Parathyroid adenoma (tissue), 2 donors: ENCODE measurements at regions not wholly inside any gene's neighbourhood (a gene's known extent, or its start where the extent isn't known, plus 50 kb on each side); places are given as distances from the start of the nearest gene placed in this dataset.

Source experiments
- H2AFZ ChIP-seq: fragments of 300-600 bp; sonication (generic); one replicate; pipeline ENCODE4 v1.7.0; 2017; ENCODE audit warnings: antibody characterized with exemption, mild to moderate bottlenecking
- H3K27ac ChIP-seq: fragments of 300-600 bp; sonication (generic); one replicate; pipeline ENCODE4 v1.7.0; 2017
- H3K27me3 ChIP-seq: fragments of 300-600 bp; sonication (generic); one replicate; pipeline ENCODE4 v1.7.0; 2017; ENCODE audit warnings: low read length; ENCODE audit not compliant: control insufficient read depth, insufficient read depth
- H3K36me3 ChIP-seq: fragments of 300-600 bp; sonication (generic); one replicate; pipeline ENCODE4 v1.7.0; 2017; ENCODE audit warnings: low read length; ENCODE audit not compliant: control insufficient read depth, insufficient read depth
- H3K4me1 ChIP-seq: fragments of 300-600 bp; sonication (generic); one replicate; pipeline ENCODE4 v1.7.0; 2017; ENCODE audit warnings: control low read depth
- H3K4me2 ChIP-seq: fragments of 300-600 bp; sonication (generic); one replicate; pipeline ENCODE4 v1.7.0; 2017; ENCODE audit warnings: low read length
- H3K4me3 ChIP-seq: fragments of 300-600 bp; sonication (generic); one replicate; pipeline ENCODE4 v1.7.0; 2017; ENCODE audit warnings: low read depth, low read length
- H3K79me2 ChIP-seq: fragments of 300-600 bp; sonication (generic); one replicate; pipeline ENCODE4 v1.7.0; 2017; ENCODE audit warnings: control low read depth
- H3K9ac ChIP-seq: fragments of 300-600 bp; sonication (generic); one replicate; pipeline ENCODE4 v1.7.0; 2017; ENCODE audit warnings: mild to moderate bottlenecking
- H3K9me3 ChIP-seq: fragments of 300-600 bp; sonication (generic); one replicate; pipeline ENCODE4 v1.7.0; 2017; ENCODE audit warnings: low read length; ENCODE audit not compliant: control insufficient read depth
- TF ChIP-seq, protein P1 (sequence below): fragments of 300-600 bp; sonication (generic); IDR thresholded peaks from one replicate; pipeline ENCODE4 v1.7.0; 2017; ENCODE audit warnings: antibody characterized with exemption, mild to moderate bottlenecking
- donor health status: primary hyperparathyroidism.

DNA sequence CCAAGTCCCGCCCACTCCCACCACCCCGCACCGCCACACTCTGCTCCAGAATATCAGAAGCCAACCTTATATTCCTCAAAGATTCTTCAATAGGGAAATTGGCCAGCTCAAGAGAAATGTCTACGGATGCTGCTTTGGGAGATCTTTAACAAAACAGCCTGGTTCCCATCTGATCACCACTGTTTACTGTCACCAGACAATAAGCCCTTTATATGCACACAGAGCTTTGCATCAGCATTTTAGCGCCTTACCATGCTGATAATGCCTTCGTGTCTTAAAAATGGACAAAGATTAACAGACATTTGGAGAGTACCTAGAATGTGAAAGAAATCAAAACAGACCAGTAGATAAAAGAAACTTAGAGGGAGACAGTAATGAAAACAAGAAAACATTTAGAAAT is 141.7 kb upstream of the SYT6 start:
- no peak overlapping the region for H3K4me2 ChIP-seq
- H3K4me1 ChIP-seq = no peaks in the 10 kb centered on the region
- no peak overlapping the region for H3K4me3 ChIP-seq
- H3K9ac ChIP-seq = no peak overlapping the region
- no peaks in the 10 kb centered on the region for H3K9me3 ChIP-seq
- H3K27ac ChIP-seq = no peak overlapping the region
- H3K79me2 ChIP-seq = no peaks in the 10 kb centered on the region
- no peaks in the 10 kb centered on the region for H3K27me3 ChIP-seq
- H3K36me3 ChIP-seq = no peaks in the 10 kb centered on the region
- TF ChIP-seq, protein P1, sequence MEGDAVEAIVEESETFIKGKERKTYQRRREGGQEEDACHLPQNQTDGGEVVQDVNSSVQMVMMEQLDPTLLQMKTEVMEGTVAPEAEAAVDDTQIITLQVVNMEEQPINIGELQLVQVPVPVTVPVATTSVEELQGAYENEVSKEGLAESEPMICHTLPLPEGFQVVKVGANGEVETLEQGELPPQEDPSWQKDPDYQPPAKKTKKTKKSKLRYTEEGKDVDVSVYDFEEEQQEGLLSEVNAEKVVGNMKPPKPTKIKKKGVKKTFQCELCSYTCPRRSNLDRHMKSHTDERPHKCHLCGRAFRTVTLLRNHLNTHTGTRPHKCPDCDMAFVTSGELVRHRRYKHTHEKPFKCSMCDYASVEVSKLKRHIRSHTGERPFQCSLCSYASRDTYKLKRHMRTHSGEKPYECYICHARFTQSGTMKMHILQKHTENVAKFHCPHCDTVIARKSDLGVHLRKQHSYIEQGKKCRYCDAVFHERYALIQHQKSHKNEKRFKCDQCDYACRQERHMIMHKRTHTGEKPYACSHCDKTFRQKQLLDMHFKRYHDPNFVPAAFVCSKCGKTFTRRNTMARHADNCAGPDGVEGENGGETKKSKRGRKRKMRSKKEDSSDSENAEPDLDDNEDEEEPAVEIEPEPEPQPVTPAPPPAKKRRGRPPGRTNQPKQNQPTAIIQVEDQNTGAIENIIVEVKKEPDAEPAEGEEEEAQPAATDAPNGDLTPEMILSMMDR = no peak
- no peak overlapping the region for H2AFZ ChIP-seq

DNA sequence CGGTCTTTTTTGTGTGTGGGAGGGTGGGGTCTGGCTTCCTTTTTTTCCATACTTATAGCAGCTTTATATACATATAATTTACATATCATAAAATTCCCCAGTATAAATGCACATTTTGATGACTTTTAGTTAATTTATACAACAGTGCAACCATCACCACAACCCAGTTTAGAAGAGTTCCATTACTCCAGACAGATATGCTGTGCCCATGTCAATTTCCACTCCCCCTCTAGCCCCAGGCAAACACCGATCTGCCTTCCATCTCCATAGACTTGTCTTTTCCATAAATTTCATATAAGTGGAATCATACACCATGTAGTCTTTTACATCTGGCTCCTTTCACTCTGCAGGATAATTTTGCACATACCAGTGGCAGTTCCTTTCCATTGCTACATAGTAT is 139.2 kb upstream of the SYT6 start:
- Histone ChIP-seq H2AFZ (no peak overlapping the region), H3K36me3 (no peaks in the 10 kb centered on the region), H3K9me3 (no peaks in the 10 kb centered on the region), H3K9ac (no peak overlapping the region), H3K4me2 (no peak overlapping the region), H3K79me2 (no peaks in the 10 kb centered on the region), H3K27ac (no peak overlapping the region), H3K4me3 (no peak overlapping the region), H3K4me1 (no peaks in the 10 kb centered on the region), H3K27me3 (no peaks in the 10 kb centered on the region)
- TF ChIP-seq, protein P1 = no peak

GRCh38 chr1:114292194-114292593 is 138.5 kb upstream of the SYT6 start:
- TF ChIP-seq, protein P1 = no peak
- Histone ChIP-seq H3K4me3 (no peak overlapping the region), H3K36me3 (no peaks in the 10 kb centered on the region), H3K79me2 (no peaks in the 10 kb centered on the region), H3K27ac (no peak overlapping the region), H3K27me3 (no peaks in the 10 kb centered on the region), H3K4me1 (no peaks in the 10 kb centered on the region), H2AFZ (no peak overlapping the region), H3K9me3 (no peaks in the 10 kb centered on the region), H3K4me2 (no peak overlapping the region), H3K9ac (no peak overlapping the region)

DNA sequence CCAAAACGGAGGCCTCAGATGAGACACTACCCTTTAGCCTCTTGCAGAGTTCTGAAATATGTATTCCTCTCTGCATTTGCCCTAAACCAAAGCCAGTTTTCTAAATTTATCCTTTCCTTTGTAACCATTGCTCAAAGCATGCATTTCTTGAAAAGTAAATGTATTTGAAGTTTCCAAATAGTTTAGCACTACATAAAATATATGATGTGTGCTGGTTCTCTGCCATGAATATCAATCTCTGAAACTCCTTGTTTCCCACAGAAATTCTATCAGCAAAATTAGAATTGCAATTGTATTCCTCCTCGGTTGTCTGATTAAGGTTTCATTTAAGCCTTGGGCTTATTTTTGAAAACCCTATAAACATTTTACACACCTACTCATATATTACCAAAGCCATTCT is 137.1 kb upstream of the SYT6 start:
- Histone ChIP-seq H3K4me3 (no peak overlapping the region), H3K4me1 (no peaks in the 10 kb centered on the region), H3K27me3 (no peaks in the 10 kb centered on the region), H3K27ac (no peak overlapping the region), H3K9ac (no peak overlapping the region), H2AFZ (no peak overlapping the region), H3K9me3 (no peaks in the 10 kb centered on the region), H3K4me2 (no peak overlapping the region), H3K79me2 (no peaks in the 10 kb centered on the region), H3K36me3 (no peaks in the 10 kb centered on the region)
- TF ChIP-seq, protein P1 = no peak

- Histone ChIP-seq H3K4me1 (no peaks in the 10 kb centered on the region), H3K4me3 (no peak overlapping the region), H3K27ac (no peak overlapping the region), H3K36me3 (no peaks in the 10 kb centered on the region), H3K9ac (no peak overlapping the region), H3K79me2 (no peaks in the 10 kb centered on the region), H3K27me3 (no peaks in the 10 kb centered on the region), H3K9me3 (no peaks in the 10 kb centered on the region), H2AFZ (no peak overlapping the region), H3K4me2 (no peak overlapping the region)
- TF ChIP-seq, protein P1 = no peak
Observed at GRCh38 chr1:114290341-114290740, 136.7 kb upstream of the SYT6 start.
